Endothelial cell of umbilical vein (primary cell): ENCODE measurements at regions not wholly inside any gene's neighbourhood (a gene's known extent, or its start where the extent isn't known, plus 50 kb on each side); places are given as distances from the start of the nearest gene placed in this dataset.

ENCODE experiments used
- BruUV-seq: library from RNA; stranded (reverse); fragments of 400-500 nt; replicated peaks from 2 replicates; lab custom pipeline; 2021; lab: Mats Ljungman, UMichigan
- CTCF ChIA-PET: fragments of 300-600, 350-600 bp; sonication (Branson Sonifier 250); formaldehyde crosslinking; loops from one replicate; lab custom pipeline; 2021; ENCODE audit warnings: antibody characterized with exemption, inconsistent platforms; lab: Charles Lee
- POLR2A ChIA-PET: fragments of 300-600, 350-600 bp; sonication (Branson Sonifier 250); formaldehyde crosslinking; loops from one replicate; lab custom pipeline; 2021; ENCODE audit warnings: antibody characterized with exemption, inconsistent platforms; lab: Charles Lee
- DNase-seq: peaks from one replicate; pipeline ENCODE4 v3.0.0-alpha.2; 2011; ENCODE audit warnings: low read depth, low spot score
- FAIRE-seq: peaks from 2 replicates; lab custom pipeline; 2011; peaks lifted over from hg19 to GRCh38; lab: Jason Lieb, UNC
- H2AFZ ChIP-seq: 2 replicates; pipeline ENCODE4 v1.6.0; 2012; ENCODE audit warnings: low read depth, low read length, control low read depth, inconsistent platforms
- H3K27ac ChIP-seq: 2 replicates; pipeline ENCODE4 v1.5.1; 2011; ENCODE audit warnings: low read depth, mild to moderate bottlenecking, control low read depth, low read length, moderate library complexity; ENCODE audit not compliant: insufficient read depth
- H3K27me3 ChIP-seq, 2 experiments: 2 replicates each; pipeline versions ENCODE4 v1.6.0 to v1.6.1; 2011; ENCODE audit warnings: low read length in 2 of 2, mixed read lengths in 1 of 2; ENCODE audit not compliant: control insufficient read depth in 2 of 2, insufficient read depth in 2 of 2
- H3K36me3 ChIP-seq, 2 experiments: 2 replicates in 1 of 2; 3 replicates in 1 of 2; pipeline ENCODE4 v1.5.1; 2011; ENCODE audit warnings: low read length in 2 of 2, mild to moderate bottlenecking in 1 of 2, moderate library complexity in 1 of 2; ENCODE audit not compliant: control insufficient read depth in 2 of 2, insufficient read depth in 2 of 2; ENCODE audit errors: extremely low read depth in 1 of 2
- H3K4me1 ChIP-seq: 3 replicates; pipeline ENCODE4 v1.5.1; 2011; ENCODE audit warnings: mild to moderate bottlenecking, low read length; ENCODE audit not compliant: control insufficient read depth, insufficient read depth; ENCODE audit errors: extremely low read depth
- H3K4me2 ChIP-seq: 2 replicates; pipeline ENCODE4 v1.6.1; 2011; ENCODE audit warnings: low read length, control low read depth, mixed read lengths; ENCODE audit not compliant: insufficient read depth
- H3K4me3 ChIP-seq, 3 experiments: fragments of 200-600 bp in 1 of 3; sonication (generic), shearing (Covaris generic) in 1 of 3; replicated peaks in 1 of 3; 2 replicates each; pipeline ENCODE4 v1.5.1; 2011 to 2016; ENCODE audit warnings: control low read depth in 3 of 3, low read length in 3 of 3, mild to moderate bottlenecking in 2 of 3, inconsistent platforms in 1 of 3, low read depth in 1 of 3, moderate library complexity in 1 of 3; ENCODE audit not compliant: insufficient read depth in 1 of 3
- H3K79me2 ChIP-seq: 2 replicates; pipeline ENCODE4 v1.6.0; 2012; ENCODE audit warnings: low read length, inconsistent platforms; ENCODE audit not compliant: control insufficient read depth, insufficient read depth
- H3K9ac ChIP-seq: replicated peaks from 2 replicates; pipeline ENCODE3; 2011; ENCODE audit warnings: low read length, control low read depth; ENCODE audit not compliant: insufficient read depth; ENCODE audit errors: extremely low read depth
- H3K9me1 ChIP-seq: replicated peaks from 3 replicates; pipeline ENCODE4 v1.6.0; 2011; ENCODE audit warnings: mild to moderate bottlenecking, low read length; ENCODE audit not compliant: control insufficient read depth, insufficient read depth; ENCODE audit errors: extremely low read depth
- H3K9me3 ChIP-seq: replicated peaks from 2 replicates; pipeline ENCODE4 v1.5.1; 2012; ENCODE audit warnings: low read length, inconsistent platforms; ENCODE audit not compliant: control insufficient read depth, insufficient read depth
- H4K20me1 ChIP-seq: replicated peaks from 2 replicates; pipeline ENCODE3; 2011; ENCODE audit warnings: mild to moderate bottlenecking, low read length; ENCODE audit not compliant: control insufficient read depth, insufficient read depth; ENCODE audit errors: extremely low read depth
- EZH2 ChIP-seq: IDR thresholded peaks from 2 replicates; pipeline ENCODE4 v1.6.1; 2012; ENCODE audit warnings: borderline replicate concordance, low read depth, mild to moderate bottlenecking, moderate library complexity, low read length, inconsistent platforms; ENCODE audit not compliant: severe bottlenecking
- FOS ChIP-seq: IDR thresholded peaks from 2 replicates; pipeline ENCODE4 v1.6.1; 2011; ENCODE audit warnings: mild to moderate bottlenecking, low read length, moderate library complexity, borderline replicate concordance; ENCODE audit not compliant: insufficient read depth
- GATA2 ChIP-seq: IDR thresholded peaks from 2 replicates; pipeline ENCODE4 v1.7.0; 2011; ENCODE audit warnings: low read depth, mild to moderate bottlenecking, moderate library complexity, mixed read lengths, low read length; ENCODE audit not compliant: insufficient read length, insufficient read depth
- JUN ChIP-seq: IDR thresholded peaks from 2 replicates; pipeline ENCODE4 v1.6.1; 2011; ENCODE audit warnings: borderline replicate concordance, low read depth; ENCODE audit not compliant: insufficient read length, insufficient read depth
- MAX ChIP-seq: IDR thresholded peaks from 2 replicates; pipeline ENCODE4 v1.6.1; 2011; ENCODE audit not compliant: insufficient read depth, insufficient read length
- MYC ChIP-seq: IDR thresholded peaks from one replicate; pipeline ENCODE4 v1.6.1; 2011; ENCODE audit warnings: mild to moderate bottlenecking, low read depth, low read length
- POLR2A ChIP-seq: IDR thresholded peaks from 2 replicates; pipeline ENCODE4 v1.6.1; 2012; ENCODE audit warnings: low read depth, mild to moderate bottlenecking, control low read depth, low read length
- POLR2AphosphoS5 ChIP-seq: IDR thresholded peaks from 2 replicates; pipeline ENCODE4 v1.6.1; 2012; ENCODE audit warnings: low read depth, mild to moderate bottlenecking, control low read depth, low read length, moderate library complexity; ENCODE audit not compliant: insufficient read depth
- dilution Hi-C: fragments of 300-500 bp; cut with MboI; formaldehyde crosslinking; loops from one replicate; pipeline ENCODE4 v1.15.0; 2019; ENCODE audit warnings: low sequenced_read_pairs; ENCODE audit not compliant: extremely low pct_ligation_motif_present
- intact Hi-C: fragments of 100-400 bp; cut with micrococcal nuclease; formaldehyde crosslinking; loops from one replicate; pipeline ENCODE4 v1.10.0; 2022

GRCh38 chr13:33678906-33679657 lies 138.9 kb upstream of the RFC3 start:
- peak; percentile 95 for DNase-seq
- Histone ChIP-seq H3K9me3 (no peaks in the 10 kb centered on the region), H3K4me1 (peaks cover 15% of the 10 kb centered on the region), H3K9me1 (no peaks in the 10 kb centered on the region), H3K27ac (peak overlapping the region; percentile 75), H3K79me2 (no peaks in the 10 kb centered on the region), H3K9ac (peak overlapping the region; percentile 41), H3K27me3 (no peaks in the 10 kb centered on the region), H3K36me3 (no peaks in the 10 kb centered on the region), H3K4me2 (peak overlapping the region; percentile 55), H2AFZ (peak overlapping the region; percentile 53), H4K20me1 (no peaks in the 10 kb centered on the region), H3K4me3 (peak overlapping the region in 1 of 3 experiments; percentile 0)
- CTCF ChIA-PET = interaction anchor here (1.1 to 1.9 kb wide), 5 partner anchors 11 to 136 kb away, joined by 3 to 7 read pairs (median 4); no protein-coding TSS in a partner anchor
- intact Hi-C loops (loop anchor here (5.0 kb wide), 1 partner anchor 43 kb away; no protein-coding TSS in a partner anchor), dilution Hi-C loops (no loop called here)
- FAIRE-seq = peak; percentile 99
- BruUV-seq = no TSS peak
- TF ChIP-seq GATA2 (peak; percentile 28), MYC (no peak), JUN (peak; percentile 52), FOS (peak; percentile 84), POLR2A (peak; percentile 38), MAX (peak; percentile 5), POLR2AphosphoS5 (peak; percentile 62), EZH2 (no peak)
- POLR2A ChIA-PET = no interaction called here
